ENCODE measurements at regions not wholly inside any gene's neighbourhood (a gene's known extent, or its start where the extent isn't known, plus 50 kb on each side); places are given as distances from the start of the nearest gene placed in this dataset.
"Not testable (repeated sequence)": the region's sequence is repeated elsewhere in the genome, so short reads cannot be mapped to it uniquely, and the experiment has no call there.

- CTCF ChIA-PET (ENCODE audit: partially characterized antibody); H3K9ac ChIP-seq (replicated peaks in 1 of 4; ENCODE audit: extremely low read depth in 1 of 4, low read depth in 3 of 4, low read length in 3 of 4); POLR2A ChIA-PET (ENCODE audit: partially characterized antibody); H4K91ac ChIP-seq (replicated peaks; ENCODE audit: insufficient read length, low read length); H3K27ac ChIP-seq (ENCODE audit: low read depth, low read length); H3K23ac ChIP-seq (ENCODE audit: insufficient read length); H2BK15ac ChIP-seq (ENCODE audit: low read length); H3K79me1 ChIP-seq (ENCODE audit: low read depth, low read length); H3K4ac ChIP-seq (replicated peaks; ENCODE audit: insufficient read length, low read depth, low read length); H3K4me2 ChIP-seq (ENCODE audit: insufficient read depth in 1 of 2, low read depth in 2 of 2, low read length in 2 of 2); H3K4me3 ChIP-seq (ENCODE audit: extremely low read depth in 1 of 4, insufficient read depth in 2 of 4, low read depth in 3 of 4, low read length in 4 of 4); H4K8ac ChIP-seq (ENCODE audit: extremely low read depth, insufficient read depth, low read length); H3K9me3 ChIP-seq (ENCODE audit: insufficient read depth in 2 of 2, low read depth in 1 of 2, low read length in 1 of 2); H3K23me2 ChIP-seq (ENCODE audit: low read depth, low read length); H2BK120ac ChIP-seq (replicated peaks; ENCODE audit: low read depth, low read length); H2BK5ac ChIP-seq (ENCODE audit: low read depth, low read length); FAIRE-seq; H2BK20ac ChIP-seq (ENCODE audit: low read length); H3K79me2 ChIP-seq (ENCODE audit: control insufficient read depth in 1 of 2, insufficient read depth in 2 of 2, low read length in 2 of 2); H4K5ac ChIP-seq (ENCODE audit: insufficient read length, low read depth, low read length); H3K18ac ChIP-seq (ENCODE audit: extremely low read depth, low read length); H2AFZ ChIP-seq (ENCODE audit: low read length); DNase-seq (ENCODE audit: low read depth in 1 of 2, low spot score in 2 of 2); H4K20me1 ChIP-seq (replicated peaks in 1 of 2; ENCODE audit: control insufficient read depth in 1 of 2, insufficient read depth in 2 of 2, low read length in 2 of 2); H3K4me1 ChIP-seq (replicated peaks in 1 of 4; ENCODE audit: control insufficient read depth in 3 of 4, insufficient read depth in 4 of 4, low read length in 3 of 4); H2BK12ac ChIP-seq (ENCODE audit: low read depth, low read length); H3K27me3 ChIP-seq (replicated peaks in 1 of 4; ENCODE audit: control insufficient read depth in 3 of 4, extremely low read depth in 1 of 4, insufficient read depth in 3 of 4, low read length in 3 of 4); H3K14ac ChIP-seq (ENCODE audit: insufficient read length); H3K56ac ChIP-seq (replicated peaks; ENCODE audit: insufficient read length, low read depth, low read length); H3K36me3 ChIP-seq (ENCODE audit: control insufficient read depth in 2 of 4, insufficient read depth in 4 of 4, low read length in 3 of 4); H2AK5ac ChIP-seq (ENCODE audit: low read depth, low read length): not testable (repeated sequence)
- 93% methylated on average over 10 of the region's 10 CpGs; no CpG with 5 or more reads in 1 of the 2 experiments for WGBS, 2 experiments (ENCODE audit: extremely low coverage in 1 of 2, insufficient coverage in 1 of 2, insufficient read length in 1 of 2, insufficient replicate concordance in 2 of 2, low coverage in 1 of 2, low lambda C conversion rate in 2 of 2, missing lambda C conversion rate in 1 of 2)
Measured at GRCh38 chr9:80985595-80985994, 703.8 kb downstream of the TLE1 start.
